ENCODE measurements at regions not wholly inside any gene's neighbourhood (a gene's known extent, or its start where the extent isn't known, plus 50 kb on each side); places are given as distances from the start of the nearest gene placed in this dataset.

- Histone ChIP-seq H3K4me1 (ENCODE audit: control insufficient read depth in 2 of 3, insufficient read depth in 2 of 3, low read depth in 1 of 3, low read length in 3 of 3) (no peaks in the 10 kb centered on the region), H3K27me3 (ENCODE audit: control insufficient read depth, insufficient read depth, low read length) (no peaks in the 10 kb centered on the region), H3K9me3 (ENCODE audit: control insufficient read depth in 2 of 3, insufficient read depth in 1 of 3, low read length in 3 of 3) (no peaks in the 10 kb centered on the region), H3K4me3 (ENCODE audit: low read length in 3 of 3) (no peak overlapping the region), H3K9ac (ENCODE audit: low read length in 3 of 3) (no peak overlapping the region), H3K27ac (ENCODE audit: low read depth in 2 of 2, low read length in 2 of 2) (no peak overlapping the region), H3K36me3 (ENCODE audit: control insufficient read depth in 2 of 3, insufficient read depth in 3 of 3, low read length in 3 of 3) (no peaks in the 10 kb centered on the region)
- no peak for DNase-seq
- no peak for TF ChIP-seq CTCF (IDR thresholded peaks at IDR 0.05; ENCODE audit: borderline replicate concordance, extremely low read depth, insufficient read depth)
- intact Hi-C loops (cut with DNase I), result no loop called here
- no peak for FAIRE-seq
Measured at GRCh38 chr17:34009912-34010311, 245.2 kb upstream of the CCL2 start.

GRCh38 chr17:34010534-34010933, 244.6 kb upstream of the CCL2 start:
- Histone ChIP-seq H3K4me3 (ENCODE audit: low read length in 3 of 3) (no peak overlapping the region), H3K36me3 (ENCODE audit: control insufficient read depth in 2 of 3, insufficient read depth in 3 of 3, low read length in 3 of 3) (no peaks in the 10 kb centered on the region), H3K4me1 (ENCODE audit: control insufficient read depth in 2 of 3, insufficient read depth in 2 of 3, low read depth in 1 of 3, low read length in 3 of 3) (no peaks in the 10 kb centered on the region), H3K9me3 (ENCODE audit: control insufficient read depth in 2 of 3, insufficient read depth in 1 of 3, low read length in 3 of 3) (no peaks in the 10 kb centered on the region), H3K27me3 (ENCODE audit: control insufficient read depth, insufficient read depth, low read length) (no peaks in the 10 kb centered on the region), H3K9ac (ENCODE audit: low read length in 3 of 3) (no peak overlapping the region), H3K27ac (ENCODE audit: low read depth in 2 of 2, low read length in 2 of 2) (no peak overlapping the region)
- no peak for TF ChIP-seq CTCF (IDR thresholded peaks at IDR 0.05; ENCODE audit: borderline replicate concordance, extremely low read depth, insufficient read depth)
- DNase-seq (no peak), FAIRE-seq (no peak)
- intact Hi-C loops (cut with DNase I), result no loop called here

GRCh38 chr17:34011599-34011998, 243.5 kb upstream of the CCL2 start:
- DNase-seq, result no peak
- H3K27ac ChIP-seq (ENCODE audit: low read depth in 2 of 2, low read length in 2 of 2), result no peak overlapping the region
- no peak for FAIRE-seq
- H3K36me3 ChIP-seq (ENCODE audit: control insufficient read depth in 2 of 3, insufficient read depth in 3 of 3, low read length in 3 of 3), result no peaks in the 10 kb centered on the region
- TF ChIP-seq CTCF (IDR thresholded peaks at IDR 0.05; ENCODE audit: borderline replicate concordance, extremely low read depth, insufficient read depth), result no peak
- no peaks in the 10 kb centered on the region for H3K27me3 ChIP-seq (ENCODE audit: control insufficient read depth, insufficient read depth, low read length)
- no peaks in the 10 kb centered on the region for H3K4me1 ChIP-seq (ENCODE audit: control insufficient read depth in 2 of 3, insufficient read depth in 2 of 3, low read depth in 1 of 3, low read length in 3 of 3)
- no peaks in the 10 kb centered on the region for H3K9me3 ChIP-seq (ENCODE audit: control insufficient read depth in 2 of 3, insufficient read depth in 1 of 3, low read length in 3 of 3)
- intact Hi-C loops (cut with DNase I), result no loop called here
- H3K4me3 ChIP-seq (ENCODE audit: low read length in 3 of 3), result no peak overlapping the region
- H3K9ac ChIP-seq (ENCODE audit: low read length in 3 of 3), result no peak overlapping the region

GRCh38 chr17:34012709-34013375, 242.2 kb upstream of the CCL2 start:
- FAIRE-seq (no peak), DNase-seq (no peak)
- no peak overlapping the region for H3K27ac ChIP-seq (ENCODE audit: low read depth in 2 of 2, low read length in 2 of 2)
- no peaks in the 10 kb centered on the region for H3K36me3 ChIP-seq (ENCODE audit: control insufficient read depth in 2 of 3, insufficient read depth in 3 of 3, low read length in 3 of 3)
- no peaks in the 10 kb centered on the region for H3K9me3 ChIP-seq (ENCODE audit: control insufficient read depth in 2 of 3, insufficient read depth in 1 of 3, low read length in 3 of 3)
- no peaks in the 10 kb centered on the region for H3K4me1 ChIP-seq (ENCODE audit: control insufficient read depth in 2 of 3, insufficient read depth in 2 of 3, low read depth in 1 of 3, low read length in 3 of 3)
- no peak for TF ChIP-seq CTCF (IDR thresholded peaks at IDR 0.05; ENCODE audit: borderline replicate concordance, extremely low read depth, insufficient read depth)
- no peak overlapping the region for H3K4me3 ChIP-seq (ENCODE audit: low read length in 3 of 3)
- no peak overlapping the region for H3K9ac ChIP-seq (ENCODE audit: low read length in 3 of 3)
- intact Hi-C loops (cut with DNase I), result no loop called here
- no peaks in the 10 kb centered on the region for H3K27me3 ChIP-seq (ENCODE audit: control insufficient read depth, insufficient read depth, low read length)

Measured in kidney (tissue), 13 donors.